ENCODE measurements at regions not wholly inside any gene's neighbourhood (a gene's known extent, or its start where the extent isn't known, plus 50 kb on each side); places are given as distances from the start of the nearest gene placed in this dataset.
A peak's percentile ranks its signal among the peaks of the same experiment; 100 is the strongest.
"Not testable (repeated sequence)": the region's sequence is repeated elsewhere in the genome, so short reads cannot be mapped to it uniquely, and the experiment has no call there.

DNA sequence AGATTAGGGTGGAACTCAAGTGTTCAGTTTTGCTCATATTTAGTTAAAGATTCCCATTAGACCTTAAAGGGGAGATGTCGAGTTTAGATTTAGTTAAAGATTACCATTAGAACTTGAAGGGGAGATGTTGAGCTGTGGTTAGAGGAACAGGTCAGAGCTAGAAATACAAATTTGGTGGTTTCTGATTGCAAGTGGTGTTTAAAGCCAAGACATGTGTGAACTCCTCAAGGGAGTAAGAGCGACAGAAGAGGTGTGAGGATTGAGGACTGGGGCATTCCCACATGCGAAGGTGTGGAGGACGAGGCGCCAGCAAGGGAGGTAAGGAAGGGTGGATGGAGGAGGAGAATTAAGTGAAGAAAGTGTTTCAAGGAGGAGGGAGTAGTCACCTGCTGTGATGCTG is 168.6 kb downstream of the IER5 start:
- DNase-seq (ENCODE audit: low read depth in 2 of 2), result no peak

DNA sequence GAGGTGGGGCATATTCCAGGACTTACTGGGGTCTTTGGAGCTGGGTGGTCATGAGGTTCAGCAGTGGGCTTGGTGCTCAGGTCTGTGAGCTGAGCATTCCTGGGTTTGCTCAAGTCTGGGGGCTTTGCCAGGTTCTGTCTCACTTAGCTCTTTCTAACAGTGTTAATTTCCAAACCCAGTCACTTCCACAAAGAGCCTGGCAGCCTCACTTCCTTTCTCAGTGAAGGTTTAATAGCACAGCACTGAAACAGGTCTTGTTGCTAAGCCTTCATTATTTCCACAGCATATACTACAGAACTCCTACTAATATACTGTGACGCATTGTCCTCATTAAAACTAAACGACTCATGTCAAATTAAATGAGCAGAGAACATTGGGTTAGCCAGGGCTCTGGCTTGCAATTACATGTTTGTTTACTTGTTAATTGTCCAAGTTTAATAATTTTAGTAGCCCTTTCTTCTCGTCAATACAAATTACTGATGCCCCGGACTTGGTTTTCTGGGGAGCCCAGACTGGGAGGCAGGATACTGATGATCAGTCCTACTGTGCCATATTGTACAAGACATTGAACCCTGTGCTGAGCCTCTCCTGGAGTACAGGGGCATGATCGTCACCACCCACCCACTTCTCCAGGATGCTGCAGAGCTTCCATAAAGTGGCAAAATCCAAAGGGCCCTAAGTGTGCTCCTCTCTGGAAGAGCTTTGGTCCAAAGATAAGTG is 170.7 kb downstream of the IER5 start:
- no peak for DNase-seq (ENCODE audit: low read depth in 2 of 2)

- DNase-seq (ENCODE audit: low read depth in 2 of 2), result no peak
These were observed 171.8 kb downstream of the IER5 start for GRCh38 chr1:181260271-181260670.

- DNase-seq (ENCODE audit: low read depth in 2 of 2), result no peak
These were observed 172.5 kb downstream of the IER5 start for GRCh38 chr1:181260994-181261393.

DNA sequence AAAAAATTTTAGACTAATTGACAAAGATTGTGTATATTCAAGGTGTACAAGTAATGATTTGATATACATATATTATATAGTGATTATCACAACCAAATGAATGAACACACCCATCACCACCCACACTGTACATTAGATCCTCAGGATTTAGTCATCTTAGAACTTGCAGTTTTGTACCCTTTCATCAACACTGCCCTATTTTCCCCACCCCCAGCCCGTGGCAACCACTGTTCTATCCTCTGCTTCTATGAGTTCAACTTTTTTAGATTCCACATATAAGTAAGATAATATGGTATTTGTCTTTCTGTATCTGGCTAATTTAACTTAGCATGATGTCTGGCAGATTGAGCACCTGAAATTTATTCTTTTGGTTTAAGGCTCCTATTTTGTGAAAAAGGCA is 173.6 kb downstream of the IER5 start:
- DNase-seq (ENCODE audit: low read depth in 2 of 2), result no peak

DNA sequence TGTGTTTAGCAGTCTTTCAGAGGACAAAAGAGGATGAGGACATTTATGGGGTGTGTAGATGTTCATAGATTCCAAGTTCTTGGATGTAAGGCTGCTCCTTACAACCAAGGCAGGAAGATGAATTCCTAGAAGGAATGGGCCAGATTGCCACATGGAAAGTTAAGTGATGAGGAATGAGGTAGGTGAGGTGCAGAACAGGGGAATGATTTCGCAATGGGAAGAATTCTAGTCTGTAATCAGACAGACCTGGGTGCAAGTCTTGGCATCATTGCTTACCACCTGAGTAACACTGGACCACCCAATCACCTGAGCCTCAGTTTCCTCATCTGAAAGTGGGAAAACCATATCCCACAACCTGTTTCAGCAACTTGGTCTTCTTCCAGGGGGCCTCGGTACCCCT is 174.9 kb downstream of the IER5 start:
- no peak for DNase-seq (ENCODE audit: low read depth in 2 of 2)

DNA sequence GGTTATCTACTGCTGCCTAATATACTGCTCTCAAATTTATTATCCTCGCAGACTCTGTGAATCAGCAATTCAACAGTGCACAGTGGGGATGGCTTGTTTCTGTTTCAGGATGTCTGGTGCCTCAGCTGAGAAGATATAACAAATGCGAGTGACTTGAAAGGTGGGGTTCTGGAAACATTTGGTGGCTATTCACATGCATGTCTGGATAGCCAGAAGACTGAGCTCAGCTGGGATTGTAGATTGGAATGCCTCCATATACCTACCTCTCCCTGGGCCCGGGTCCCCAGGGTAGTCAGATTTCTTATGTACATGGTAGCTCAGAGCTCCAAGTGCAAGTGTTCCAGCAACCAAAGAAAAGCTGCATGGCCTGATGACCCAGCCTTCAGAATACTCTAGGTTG is 176.3 kb downstream of the IER5 start:
- DNase-seq (ENCODE audit: low read depth in 2 of 2), result no peak

DNA sequence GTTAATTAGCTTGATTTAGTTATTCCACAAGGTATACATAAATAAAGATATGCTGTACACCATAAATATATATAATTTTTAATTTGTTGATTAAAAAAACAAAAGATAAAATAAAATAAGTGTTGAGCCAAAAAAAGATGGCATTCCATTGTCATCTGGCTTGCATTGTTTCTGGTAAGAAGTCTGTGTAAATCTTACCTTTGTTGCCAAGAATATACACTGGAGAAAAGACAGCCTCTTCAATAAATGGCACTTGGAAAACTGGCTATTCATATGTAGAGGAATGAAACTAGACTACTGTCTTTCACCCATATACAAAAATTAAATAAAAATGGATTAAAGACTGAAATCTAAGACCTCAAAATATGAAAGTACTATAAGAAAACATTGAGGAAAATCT is 196.5 kb downstream of the IER5 start:
- DNase-seq (ENCODE audit: low read depth in 2 of 2), result no peak

DNA sequence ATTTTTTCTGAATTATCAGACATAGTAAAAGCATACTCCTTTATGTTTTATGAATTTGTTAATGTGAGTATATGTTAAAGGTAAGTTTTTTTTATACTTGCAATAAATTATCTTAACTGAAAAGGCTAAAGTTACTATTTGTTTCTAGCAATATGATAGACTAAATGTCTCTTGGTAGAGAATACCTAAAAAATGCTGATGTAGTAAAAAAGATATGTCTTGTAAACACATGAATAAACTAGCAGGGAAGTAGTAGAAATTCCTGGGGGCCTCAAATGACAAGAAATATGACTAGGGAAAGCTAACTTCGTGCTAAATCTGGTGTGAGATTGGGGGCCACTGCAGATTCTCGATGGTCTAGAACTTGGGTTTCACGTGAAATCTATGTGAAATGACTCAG is 188.1 kb upstream of the CACNA1E start:
- no peak for DNase-seq (ENCODE audit: low read depth in 2 of 2)

- no peak for DNase-seq (ENCODE audit: low read depth in 2 of 2)
These were observed 187.1 kb upstream of the CACNA1E start for GRCh38 chr1:181296180-181296579.

- no peak for DNase-seq (ENCODE audit: low read depth in 2 of 2)
These were observed 175.2 kb upstream of the CACNA1E start for GRCh38 chr1:181308098-181308497.

DNA sequence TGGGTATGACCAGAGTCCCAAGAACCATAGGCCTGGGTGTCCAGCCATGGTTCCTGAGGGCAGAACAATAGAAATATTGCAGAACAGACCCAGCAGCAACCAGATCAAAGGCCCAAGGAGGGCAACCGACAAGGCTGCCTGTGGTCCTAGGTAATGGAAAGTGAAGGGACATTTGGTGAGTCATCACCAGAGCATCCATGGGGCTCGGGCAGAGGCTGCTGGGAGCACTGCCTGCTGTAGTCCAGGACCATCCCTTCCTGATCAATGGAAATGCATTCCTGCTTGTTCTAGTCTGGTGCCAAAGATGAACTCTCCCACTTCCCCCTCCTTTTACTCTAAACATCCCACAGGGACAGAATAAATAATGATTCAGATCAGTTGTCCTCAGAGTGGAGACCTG is 172.8 kb upstream of the CACNA1E start:
- no peak for DNase-seq (ENCODE audit: low read depth in 2 of 2)

DNA sequence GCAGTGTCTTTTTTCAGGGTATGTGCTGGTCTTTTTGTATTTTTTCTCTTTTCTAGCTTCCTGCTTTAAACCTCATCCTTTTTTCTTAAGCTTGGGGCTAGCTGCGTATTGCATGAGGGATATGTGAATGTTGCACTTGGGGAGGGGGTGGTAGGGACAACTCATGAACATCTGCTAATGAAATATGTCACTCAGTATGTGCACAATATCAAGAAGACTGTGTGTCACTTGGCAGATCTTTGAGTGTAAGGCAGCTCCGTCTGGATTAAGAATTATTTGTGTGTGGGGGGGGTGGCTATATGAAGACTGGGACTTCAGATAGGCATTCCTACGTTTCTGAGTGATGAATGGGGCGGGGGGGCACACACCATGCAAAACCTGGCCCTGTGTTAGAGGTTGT is 170.4 kb upstream of the CACNA1E start:
- no peak for DNase-seq (ENCODE audit: low read depth in 2 of 2)

DNA sequence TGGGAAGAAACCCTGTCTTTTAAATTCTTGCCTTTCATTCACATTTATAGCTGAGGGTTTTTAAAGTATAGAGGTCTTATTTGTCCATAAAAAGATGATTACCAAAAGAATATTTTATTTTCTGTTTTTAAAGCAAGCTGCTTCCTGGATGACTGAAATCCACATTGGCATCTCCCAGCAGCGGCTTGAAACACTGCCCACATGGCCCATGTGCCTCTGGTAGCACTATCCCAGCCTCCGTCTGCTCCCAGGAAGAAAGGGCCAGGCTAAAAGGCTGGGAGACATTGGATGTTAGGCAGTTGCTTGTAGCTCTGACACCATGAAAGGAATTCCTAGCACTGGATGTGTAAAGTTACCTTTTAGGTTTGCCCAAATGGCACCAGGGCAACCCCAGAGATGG is 169.9 kb upstream of the CACNA1E start:
- DNase-seq (ENCODE audit: low read depth in 2 of 2), result no peak

DNA sequence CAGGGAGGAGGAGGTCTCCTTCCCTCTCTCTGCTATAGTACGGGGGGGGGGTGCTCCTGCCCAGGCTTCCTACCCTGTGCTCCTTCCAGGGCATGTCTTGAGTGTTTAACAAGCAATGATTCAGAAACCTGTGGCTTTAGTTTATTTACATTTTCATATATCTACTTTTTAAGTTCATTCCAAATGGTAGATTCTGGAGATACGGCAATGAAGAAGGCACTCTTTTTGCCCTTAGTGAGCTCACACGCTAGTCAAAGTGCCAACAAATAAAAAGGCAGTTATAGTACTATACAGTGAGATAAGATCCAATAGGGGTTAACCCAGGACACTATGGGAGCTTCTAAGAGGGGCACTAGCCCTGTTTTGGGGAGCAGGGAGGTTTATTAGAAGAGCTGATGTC is 169.3 kb upstream of the CACNA1E start:
- DNase-seq (ENCODE audit: low read depth in 2 of 2), result no peak

- DNase-seq (ENCODE audit: low read depth in 2 of 2), result no peak
These were observed 168.4 kb upstream of the CACNA1E start for GRCh38 chr1:181314959-181315358.

GRCh38 chr1:181317261-181317930 is 165.9 kb upstream of the CACNA1E start:
- no peak for DNase-seq (ENCODE audit: low read depth in 2 of 2)

GRCh38 chr1:181318022-181318857 is 165.1 kb upstream of the CACNA1E start:
- no peak for DNase-seq (ENCODE audit: low read depth in 2 of 2)

DNA sequence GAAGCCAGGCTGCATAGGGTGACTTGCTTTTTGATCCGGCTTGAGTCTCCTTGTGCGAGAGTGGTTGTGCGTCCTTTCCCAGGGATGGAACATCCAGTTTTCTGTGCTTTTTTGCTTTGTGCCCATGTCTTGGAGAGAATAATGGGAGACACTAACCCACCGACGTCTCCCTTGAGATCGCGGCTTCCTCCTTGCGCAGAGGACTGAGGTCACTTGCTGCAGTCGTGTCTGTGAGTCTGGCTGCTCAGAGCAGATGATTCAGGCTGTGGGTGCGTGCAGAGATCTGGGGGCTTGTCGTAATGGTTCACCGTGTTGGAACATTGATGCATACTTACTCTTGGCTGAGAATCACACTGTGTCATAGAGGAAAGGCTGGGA is 164.5 kb upstream of the CACNA1E start:
- peak in 1 of 2 donors; percentile 19 for DNase-seq (ENCODE audit: low read depth in 2 of 2)

DNA sequence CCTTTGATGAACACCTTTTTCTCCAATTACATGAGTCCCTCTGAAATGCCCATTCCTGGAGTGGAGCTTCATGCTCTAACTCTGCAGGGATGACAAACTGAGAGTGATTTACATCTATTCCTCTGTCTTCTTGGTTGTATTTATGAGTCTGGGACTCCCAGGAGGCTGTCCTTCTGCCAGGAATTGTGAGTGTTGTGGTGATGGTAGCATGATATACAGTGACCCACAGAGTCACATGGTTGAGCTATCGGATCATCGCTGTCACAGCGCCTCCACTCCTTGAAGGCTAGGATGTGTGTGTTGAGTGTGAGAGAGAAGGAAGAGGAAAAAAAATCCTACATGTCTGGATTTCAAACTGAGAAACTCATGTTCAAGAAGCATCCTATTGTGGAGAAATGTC is 163.4 kb upstream of the CACNA1E start:
- DNase-seq (ENCODE audit: low read depth in 2 of 2), result no peak

- peak; percentile 23 to 58 for DNase-seq (ENCODE audit: low read depth in 2 of 2)
These were observed 158.3 kb upstream of the CACNA1E start for GRCh38 chr1:181324797-181325616.

GRCh38 chr1:181325765-181326164 is 157.6 kb upstream of the CACNA1E start:
- not testable (repeated sequence) for DNase-seq (ENCODE audit: low read depth in 2 of 2)
